ENCODE measurements at regions not wholly inside any gene's neighbourhood (a gene's known extent, or its start where the extent isn't known, plus 50 kb on each side); places are given as distances from the start of the nearest gene placed in this dataset.
"Not testable (repeated sequence)": the region's sequence is repeated elsewhere in the genome, so short reads cannot be mapped to it uniquely, and the experiment has no call there.

DNA sequence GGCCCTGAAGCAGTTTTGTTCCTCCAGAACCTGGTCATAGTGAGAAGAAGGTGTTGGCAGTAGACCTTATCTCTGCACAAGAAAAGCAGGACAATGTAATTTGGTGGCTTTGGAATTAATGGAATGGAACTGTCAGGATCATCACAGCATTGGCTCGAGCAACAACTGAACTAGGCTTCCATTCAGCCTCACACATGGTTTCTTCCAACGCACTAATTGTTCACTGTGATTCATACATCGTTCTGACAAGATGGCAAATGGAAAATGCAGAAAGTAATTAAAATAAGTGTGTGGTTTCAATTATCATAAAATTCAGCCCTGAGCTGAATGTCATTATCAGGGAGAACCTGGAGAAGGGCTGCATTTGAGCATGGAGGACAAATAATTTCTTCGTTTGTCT is 80.6 kb downstream of the MFSD1 start:
- no peak for DNase-seq

GRCh38 chr3:158896729-158897128 is 94.9 kb downstream of the MFSD1 start:
- no peak for DNase-seq

GRCh38 chr3:158906749-158907148 is 104.9 kb downstream of the MFSD1 start:
- no peak for DNase-seq

DNA sequence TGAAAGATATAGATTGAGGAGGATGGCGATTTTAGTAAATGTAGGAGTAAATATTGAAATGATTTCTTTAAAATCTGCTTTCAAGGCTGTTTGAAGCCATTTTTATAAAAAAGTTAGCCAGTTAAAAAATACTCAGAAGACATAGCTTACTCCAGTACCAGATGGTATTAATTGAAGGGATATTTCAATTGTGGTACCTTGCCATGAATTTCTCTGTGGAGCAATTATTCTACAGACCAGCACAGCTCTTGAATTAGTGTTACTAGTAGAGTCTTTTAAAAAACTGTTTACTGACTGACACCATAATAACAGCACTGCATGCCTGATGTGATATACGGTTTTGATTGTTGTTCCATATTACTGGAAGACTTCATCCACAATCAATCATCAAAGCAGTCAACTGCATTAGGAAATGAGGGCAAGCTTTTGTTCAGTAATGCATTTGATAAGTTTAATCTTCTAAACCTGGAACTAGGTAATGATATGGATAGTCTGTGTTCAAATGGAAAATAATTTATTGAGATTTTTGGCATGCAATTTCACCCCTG is 106.4 kb downstream of the MFSD1 start:
- DNase-seq = no peak

- peak; percentile 32 for DNase-seq
Measured at GRCh38 chr3:158909870-158910269, 108.0 kb downstream of the MFSD1 start.

DNA sequence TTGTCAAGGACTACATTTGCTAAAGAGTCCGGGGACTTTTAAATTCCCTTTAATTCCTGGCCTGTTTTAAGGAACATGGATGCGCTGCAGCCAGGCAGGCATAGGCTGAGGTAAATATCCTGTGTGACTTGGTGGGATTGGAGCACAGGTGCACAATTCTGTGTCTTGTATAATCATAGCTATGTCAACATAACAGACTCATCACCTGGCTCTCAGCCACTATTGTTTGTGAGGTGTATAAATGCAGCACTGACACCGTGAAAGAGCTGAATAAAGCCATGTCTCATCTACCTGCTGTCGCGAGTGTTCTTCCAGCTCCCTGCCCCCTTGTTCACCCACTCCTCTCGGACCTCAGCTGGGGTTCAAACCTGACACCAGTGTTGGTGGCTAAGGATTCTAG is 109.7 kb downstream of the MFSD1 start:
- DNase-seq = no peak

GRCh38 chr3:158912188-158912587 is 110.3 kb downstream of the MFSD1 start:
- peak; percentile 45 for DNase-seq

- peak; percentile 47 for DNase-seq
Measured at GRCh38 chr3:158912621-158913020, 110.8 kb downstream of the MFSD1 start.

- DNase-seq = no peak
Measured at GRCh38 chr3:158916111-158916510, 114.3 kb downstream of the MFSD1 start.

DNA sequence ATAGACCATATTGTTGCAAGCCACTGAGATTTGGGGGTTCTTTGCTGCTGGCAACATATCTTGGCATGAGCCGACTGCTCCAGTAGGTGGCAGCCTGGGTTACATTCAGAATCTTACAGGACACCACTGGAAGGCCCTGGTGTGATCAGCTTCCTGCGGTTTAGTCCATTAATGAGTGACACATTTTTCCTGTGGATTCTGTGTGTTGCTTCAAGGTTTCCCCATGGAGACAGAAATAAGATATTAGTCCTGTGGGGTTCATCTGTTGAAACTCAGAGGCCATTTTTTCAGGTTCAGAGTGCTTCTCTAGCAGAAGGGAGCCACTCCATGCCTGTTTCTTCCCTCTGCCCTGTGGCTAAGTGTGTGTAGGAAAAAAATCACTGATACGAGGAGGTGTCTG is 116.2 kb downstream of the MFSD1 start:
- peak; percentile 92 for DNase-seq

DNA sequence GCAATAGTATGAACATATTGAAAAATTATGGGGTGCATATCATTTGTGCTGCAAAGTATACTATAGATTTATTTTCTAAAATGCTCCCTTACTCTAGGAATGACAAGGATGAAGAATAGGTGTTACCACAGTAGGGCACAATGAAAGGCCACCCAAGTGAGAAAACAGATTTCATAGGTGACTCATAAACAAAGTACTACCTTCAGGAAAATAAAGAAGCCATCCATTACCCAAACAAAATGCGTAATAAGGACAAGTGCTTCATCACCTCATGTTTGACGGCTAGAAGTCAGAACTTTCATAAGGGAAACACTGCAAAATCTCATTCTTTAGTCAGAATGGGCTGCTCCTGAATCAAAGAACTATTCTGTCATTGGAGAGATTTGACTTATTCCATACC is 116.6 kb downstream of the MFSD1 start:
- peak; percentile 23 for DNase-seq

- DNase-seq = peak; percentile 69
Measured at GRCh38 chr3:158920371-158920770, 118.5 kb downstream of the MFSD1 start.

- DNase-seq = no peak
Measured at GRCh38 chr3:158925021-158925420, 123.2 kb downstream of the MFSD1 start.

GRCh38 chr3:158925828-158926494 is 124.1 kb downstream of the MFSD1 start:
- DNase-seq = no peak

DNA sequence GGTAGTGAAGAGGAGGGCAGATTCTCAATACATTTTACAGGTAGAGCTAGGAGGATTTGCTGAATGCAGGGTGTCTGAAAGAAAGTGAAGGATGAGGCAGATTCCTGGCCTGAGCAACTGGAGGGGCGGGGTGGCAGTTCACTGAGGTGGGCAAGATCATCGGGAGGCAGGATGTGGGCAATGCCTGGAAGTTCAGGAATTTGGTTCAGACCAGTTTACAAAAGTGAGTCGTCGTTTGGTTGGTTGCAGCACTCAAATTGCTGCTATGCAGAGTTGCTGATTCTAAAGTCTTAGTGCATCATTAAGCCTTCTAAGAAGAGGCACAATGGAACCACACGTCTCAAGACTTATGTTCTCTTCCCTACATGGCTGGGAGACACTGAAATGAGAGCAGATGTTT is 134.0 kb downstream of the MFSD1 start:
- peak; percentile 61 for DNase-seq

DNA sequence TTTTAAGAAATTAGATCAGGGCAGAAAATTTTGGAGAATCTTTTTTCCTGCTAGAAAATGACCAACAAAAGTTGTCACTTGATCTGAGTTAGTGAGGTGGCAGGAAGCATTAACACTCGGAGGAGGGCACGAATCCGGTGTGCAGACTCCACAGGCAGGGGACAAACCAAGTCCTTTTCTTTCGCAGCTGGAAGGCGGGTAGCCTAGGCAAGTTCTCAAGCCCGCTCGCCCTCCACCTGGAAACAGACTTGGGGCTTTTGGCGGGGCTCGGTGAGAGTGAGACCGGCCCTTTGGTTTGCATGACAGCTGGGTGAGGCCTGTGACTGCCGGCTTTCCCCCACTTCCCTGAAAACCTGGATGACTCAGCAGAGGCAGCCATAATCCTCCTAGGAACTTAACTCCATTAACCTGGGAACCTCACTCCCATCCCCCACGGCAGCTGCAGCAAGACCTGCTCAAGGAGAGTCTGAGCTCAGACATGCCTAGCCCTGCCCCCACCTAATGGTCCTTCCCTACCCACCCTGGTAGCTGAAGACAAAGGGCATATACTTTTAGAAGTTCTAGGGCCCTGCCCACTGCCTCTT is 134.8 kb downstream of the MFSD1 start:
- no peak for DNase-seq

DNA sequence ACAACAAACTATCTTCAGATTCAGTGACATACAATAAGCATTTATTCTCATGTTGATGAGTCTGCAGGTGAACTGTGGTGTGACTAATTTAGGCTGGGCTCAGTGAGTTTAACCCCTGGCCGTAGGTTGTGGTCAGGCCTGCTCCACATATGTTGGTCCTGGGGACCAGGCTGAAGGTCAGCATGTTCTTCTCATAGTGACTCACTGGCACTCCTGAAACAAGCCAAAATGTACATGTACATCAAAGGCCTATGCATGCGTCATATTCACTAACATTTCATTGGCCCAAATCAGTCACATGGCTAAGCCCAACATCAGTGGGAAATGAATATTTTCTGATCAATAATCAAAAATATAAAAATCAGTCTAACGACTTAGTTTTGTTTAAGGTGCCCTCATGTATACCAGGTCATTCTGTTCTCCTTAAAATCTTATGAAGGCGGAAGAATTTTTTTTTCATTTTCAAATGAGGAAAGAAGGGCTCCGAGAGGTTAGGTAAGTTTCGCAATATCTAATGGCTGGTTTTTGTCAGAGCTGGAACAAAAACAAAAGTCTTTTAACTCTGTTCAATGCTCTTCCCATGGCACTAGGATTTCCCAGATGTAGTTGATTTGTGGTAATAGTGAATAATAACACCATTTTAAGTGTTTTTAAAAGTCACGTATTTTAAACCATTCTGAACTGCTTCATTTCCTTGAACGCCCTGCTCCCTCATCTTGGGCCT is 148.5 kb downstream of the MFSD1 start:
- peak; percentile 66 for DNase-seq

DNA sequence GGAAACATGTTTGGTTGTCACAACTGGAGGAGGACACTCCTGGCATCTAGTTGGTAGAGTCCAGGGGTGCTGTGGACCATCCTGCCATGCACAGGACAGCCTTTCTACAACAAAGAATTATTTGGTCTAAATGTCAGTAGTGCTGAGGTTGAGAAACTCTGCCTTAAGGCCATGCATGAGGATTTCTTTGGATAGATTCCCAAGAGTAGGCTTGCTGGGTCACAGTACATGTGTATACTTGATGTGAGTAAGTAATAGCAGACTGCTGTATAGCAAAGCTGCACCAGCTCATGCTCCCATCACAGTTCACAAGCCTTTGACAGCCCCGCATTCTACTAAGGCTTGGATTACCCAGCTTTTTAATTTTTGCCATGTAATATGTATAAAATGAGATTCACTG is 151.3 kb downstream of the MFSD1 start:
- peak; percentile 20 for DNase-seq

GRCh38 chr3:158954420-158954819 is 152.6 kb downstream of the MFSD1 start:
- DNase-seq = no peak

GRCh38 chr3:158957777-158958176 is 155.9 kb downstream of the MFSD1 start:
- not testable (repeated sequence) for DNase-seq

DNA sequence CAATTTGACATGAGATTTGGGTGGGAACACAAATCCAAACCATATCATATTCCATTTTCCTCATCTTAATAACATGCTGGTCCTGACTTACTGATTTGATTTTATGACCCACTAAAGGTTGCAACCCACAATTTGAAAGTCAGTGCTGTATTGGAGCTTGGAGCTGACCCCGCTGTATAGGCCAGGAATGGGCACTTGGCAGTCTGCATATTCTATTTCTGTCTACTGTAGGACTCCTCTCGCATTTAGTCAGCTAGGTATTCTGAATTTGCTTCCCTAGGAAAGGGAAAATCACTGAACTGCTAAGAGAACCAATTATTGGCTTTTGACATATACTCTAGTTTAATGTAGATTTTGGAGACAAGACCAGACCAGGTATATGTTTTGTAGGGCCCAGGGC is 157.0 kb downstream of the MFSD1 start:
- DNase-seq = no peak

DNA sequence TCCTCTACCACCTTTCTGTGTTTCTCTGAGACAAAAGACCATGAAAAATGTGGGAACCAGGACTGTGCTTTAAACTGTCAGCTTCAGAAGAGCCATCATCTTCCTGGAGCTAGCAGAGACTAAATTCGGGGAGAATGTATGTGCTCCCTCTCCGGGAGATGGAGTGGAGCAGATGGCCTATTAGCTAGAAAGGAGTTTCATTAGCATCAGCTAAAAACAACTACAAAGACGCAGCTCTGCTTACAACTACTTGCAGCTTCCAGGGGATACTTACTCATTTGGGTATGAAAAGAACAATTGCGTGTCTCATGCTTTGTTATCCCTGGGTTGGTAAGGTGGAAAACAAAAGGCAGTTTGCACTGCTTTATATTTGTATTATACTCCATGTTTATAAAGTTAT is 159.6 kb downstream of the MFSD1 start:
- DNase-seq = no peak

- peak; percentile 55 for DNase-seq
Measured at GRCh38 chr3:158961911-158962310, 160.1 kb downstream of the MFSD1 start.

GRCh38 chr3:158970006-158970405 is 168.2 kb downstream of the MFSD1 start:
- no peak for DNase-seq
